ENCODE measurements at regions not wholly inside any gene's neighbourhood (a gene's known extent, or its start where the extent isn't known, plus 50 kb on each side); places are given as distances from the start of the nearest gene placed in this dataset.

GRCh38 chr16:58885528-58886170, 151.5 kb upstream of the GOT2 start:
- Histone ChIP-seq H3F3A (ENCODE audit: insufficient read depth) (no peaks in the 10 kb centered on the region), H3K79me2 (ENCODE audit: insufficient read depth, low read length) (no peaks in the 10 kb centered on the region), H3K4me2 (ENCODE audit: low read depth, low read length, poor library complexity, severe bottlenecking) (no peak overlapping the region), H3K4me3 (ENCODE audit: insufficient read depth, low read length, poor library complexity, severe bottlenecking) (no peak overlapping the region), H3K27me3 (ENCODE audit: low read length) (no peaks in the 10 kb centered on the region), H3K9me2 (replicated peaks; ENCODE audit: insufficient read depth, low read length) (no peaks in the 10 kb centered on the region), H2AFZ (ENCODE audit: low read depth, low read length, severe bottlenecking) (no peak overlapping the region), H3K9me3 (ENCODE audit: insufficient read depth, low read length) (no peaks in the 10 kb centered on the region), H3K9ac (ENCODE audit: low read length) (no peak overlapping the region), H4K20me1 (ENCODE audit: low read depth, low read length) (no peaks in the 10 kb centered on the region), H3K36me3 (ENCODE audit: low read length) (no peaks in the 10 kb centered on the region), H3K27ac (ENCODE audit: low read depth, low read length) (no peak overlapping the region)
- TF ChIP-seq, protein P1, sequence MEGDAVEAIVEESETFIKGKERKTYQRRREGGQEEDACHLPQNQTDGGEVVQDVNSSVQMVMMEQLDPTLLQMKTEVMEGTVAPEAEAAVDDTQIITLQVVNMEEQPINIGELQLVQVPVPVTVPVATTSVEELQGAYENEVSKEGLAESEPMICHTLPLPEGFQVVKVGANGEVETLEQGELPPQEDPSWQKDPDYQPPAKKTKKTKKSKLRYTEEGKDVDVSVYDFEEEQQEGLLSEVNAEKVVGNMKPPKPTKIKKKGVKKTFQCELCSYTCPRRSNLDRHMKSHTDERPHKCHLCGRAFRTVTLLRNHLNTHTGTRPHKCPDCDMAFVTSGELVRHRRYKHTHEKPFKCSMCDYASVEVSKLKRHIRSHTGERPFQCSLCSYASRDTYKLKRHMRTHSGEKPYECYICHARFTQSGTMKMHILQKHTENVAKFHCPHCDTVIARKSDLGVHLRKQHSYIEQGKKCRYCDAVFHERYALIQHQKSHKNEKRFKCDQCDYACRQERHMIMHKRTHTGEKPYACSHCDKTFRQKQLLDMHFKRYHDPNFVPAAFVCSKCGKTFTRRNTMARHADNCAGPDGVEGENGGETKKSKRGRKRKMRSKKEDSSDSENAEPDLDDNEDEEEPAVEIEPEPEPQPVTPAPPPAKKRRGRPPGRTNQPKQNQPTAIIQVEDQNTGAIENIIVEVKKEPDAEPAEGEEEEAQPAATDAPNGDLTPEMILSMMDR (IDR thresholded peaks at IDR 0.05; ENCODE audit: insufficient read depth, low read length, poor library complexity, severe bottlenecking): no peak
- no peak for TF ChIP-seq EZH2phosphoT487 (conservative IDR thresholded peaks at IDR 0.05; ENCODE audit: low read length)

DNA sequence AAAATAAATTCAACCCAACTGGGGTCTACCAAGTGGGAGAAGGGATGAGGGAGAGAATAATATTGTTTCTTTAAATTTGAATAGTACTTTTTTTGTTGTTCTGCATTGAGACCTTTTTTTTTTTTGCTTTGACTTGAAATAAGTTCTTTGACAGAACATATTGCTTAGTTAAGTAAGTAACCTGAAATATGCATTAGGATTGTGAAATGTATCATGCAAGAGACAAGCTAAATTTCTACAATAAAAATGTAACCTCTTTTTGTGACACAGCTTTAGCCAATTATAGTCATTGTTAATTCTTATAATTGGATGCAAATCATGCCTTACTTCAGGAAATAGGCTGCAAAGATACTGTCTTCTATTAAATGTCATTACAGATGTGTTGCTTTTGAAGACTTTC, 150.0 kb upstream of the GOT2 start:
- H3K36me3 ChIP-seq (ENCODE audit: low read length): no peaks in the 10 kb centered on the region
- no peak for TF ChIP-seq EZH2phosphoT487 (conservative IDR thresholded peaks at IDR 0.05; ENCODE audit: low read length)
- TF ChIP-seq, protein P1 (IDR thresholded peaks at IDR 0.05; ENCODE audit: insufficient read depth, low read length, poor library complexity, severe bottlenecking): no peak
- no peaks in the 10 kb centered on the region for H3K9me2 ChIP-seq (replicated peaks; ENCODE audit: insufficient read depth, low read length)
- no peak overlapping the region for H2AFZ ChIP-seq (ENCODE audit: low read depth, low read length, severe bottlenecking)
- H3K79me2 ChIP-seq (ENCODE audit: insufficient read depth, low read length): no peaks in the 10 kb centered on the region
- no peaks in the 10 kb centered on the region for H4K20me1 ChIP-seq (ENCODE audit: low read depth, low read length)
- no peak overlapping the region for H3K4me3 ChIP-seq (ENCODE audit: insufficient read depth, low read length, poor library complexity, severe bottlenecking)
- H3K9ac ChIP-seq (ENCODE audit: low read length): no peak overlapping the region
- no peaks in the 10 kb centered on the region for H3K27me3 ChIP-seq (ENCODE audit: low read length)
- H3F3A ChIP-seq (ENCODE audit: insufficient read depth): no peaks in the 10 kb centered on the region
- H3K27ac ChIP-seq (ENCODE audit: low read depth, low read length): no peak overlapping the region
- no peak overlapping the region for H3K4me2 ChIP-seq (ENCODE audit: low read depth, low read length, poor library complexity, severe bottlenecking)
- H3K9me3 ChIP-seq (ENCODE audit: insufficient read depth, low read length): no peaks in the 10 kb centered on the region

- Histone ChIP-seq H3K79me2 (ENCODE audit: insufficient read depth, low read length) (no peaks in the 10 kb centered on the region), H3K27ac (ENCODE audit: low read depth, low read length) (no peak overlapping the region), H3K4me3 (ENCODE audit: insufficient read depth, low read length, poor library complexity, severe bottlenecking) (no peak overlapping the region), H3K27me3 (ENCODE audit: low read length) (no peaks in the 10 kb centered on the region), H3K4me2 (ENCODE audit: low read depth, low read length, poor library complexity, severe bottlenecking) (no peak overlapping the region), H2AFZ (ENCODE audit: low read depth, low read length, severe bottlenecking) (no peak overlapping the region), H3K36me3 (ENCODE audit: low read length) (no peaks in the 10 kb centered on the region), H3K9me2 (replicated peaks; ENCODE audit: insufficient read depth, low read length) (no peaks in the 10 kb centered on the region), H3F3A (ENCODE audit: insufficient read depth) (no peaks in the 10 kb centered on the region), H3K9ac (ENCODE audit: low read length) (no peak overlapping the region), H4K20me1 (ENCODE audit: low read depth, low read length) (no peaks in the 10 kb centered on the region), H3K9me3 (ENCODE audit: insufficient read depth, low read length) (no peaks in the 10 kb centered on the region)
- TF ChIP-seq EZH2phosphoT487 (conservative IDR thresholded peaks at IDR 0.05; ENCODE audit: low read length): no peak
- TF ChIP-seq, protein P1 (IDR thresholded peaks at IDR 0.05; ENCODE audit: insufficient read depth, low read length, poor library complexity, severe bottlenecking): no peak
These were observed 149.0 kb upstream of the GOT2 start for GRCh38 chr16:58883131-58883530.

Data from SU-DHL-6 (cell line).